Kidney epithelial cell (primary cell): ENCODE measurements at regions not wholly inside any gene's neighbourhood (a gene's known extent, or its start where the extent isn't known, plus 50 kb on each side); places are given as distances from the start of the nearest gene placed in this dataset.

Experiments
- DNase-seq: peaks from one replicate; pipeline ENCODE4 v3.0.0-alpha.2; 2010; ENCODE audit warnings: low read depth
- H3K27me3 ChIP-seq: 2 replicates; pipeline ENCODE4 v1.6.0; 2011; ENCODE audit warnings: low read length; ENCODE audit not compliant: control insufficient read depth, insufficient read depth
- H3K36me3 ChIP-seq: 2 replicates; pipeline ENCODE4 v1.5.1; 2011; ENCODE audit warnings: low read length; ENCODE audit not compliant: control insufficient read depth, insufficient read depth
- H3K4me3 ChIP-seq: 2 replicates; pipeline ENCODE4 v1.5.1; 2011; ENCODE audit warnings: low read depth, mild to moderate bottlenecking, control low read depth, low read length
- CTCF ChIP-seq: IDR thresholded peaks from 2 replicates; pipeline ENCODE4 v1.5.1; 2011; ENCODE audit warnings: mild to moderate bottlenecking, moderate library complexity, low read length, control low read depth, inconsistent platforms; ENCODE audit not compliant: insufficient read depth, poor library complexity, severe bottlenecking

DNA sequence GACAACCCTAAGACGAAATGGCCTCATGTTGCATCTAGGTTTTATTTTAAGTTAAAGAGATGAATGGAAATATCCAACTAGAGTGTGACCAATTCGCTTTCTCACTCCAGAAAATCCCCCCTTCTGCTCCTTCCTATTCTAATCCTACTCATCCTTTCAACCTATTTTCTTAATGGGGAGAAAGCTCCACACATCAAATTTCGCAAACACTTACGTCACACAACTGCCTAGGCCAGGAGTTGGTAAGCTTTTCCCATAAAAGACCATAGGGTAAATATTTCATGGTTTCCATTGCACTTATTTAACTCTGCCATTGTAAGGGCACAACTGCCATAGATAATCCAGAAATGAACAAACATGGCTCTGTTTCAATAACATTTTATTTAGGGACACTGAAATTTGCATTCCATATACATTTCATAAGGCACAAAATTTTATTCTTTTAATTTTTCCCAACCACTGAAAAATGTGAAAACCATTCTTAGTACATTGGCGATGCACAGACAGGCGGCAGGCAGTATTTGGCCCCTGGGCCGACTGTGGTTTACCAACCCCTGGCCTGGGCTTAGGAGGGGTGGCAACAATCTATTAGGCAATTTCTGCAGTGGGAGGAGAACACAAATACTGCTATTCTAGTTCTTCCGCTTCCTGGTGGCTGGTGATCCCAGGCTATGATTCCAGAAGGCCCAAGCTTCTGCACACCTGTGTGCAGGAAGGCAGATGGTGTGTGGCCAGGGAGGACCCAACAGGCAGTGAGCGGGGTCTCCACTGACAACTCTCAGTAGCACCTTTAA, 67.2 kb upstream of the FOXN3 start:
- no peak overlapping the region for H3K4me3 ChIP-seq
- no peaks in the 10 kb centered on the region for H3K36me3 ChIP-seq
- no peaks in the 10 kb centered on the region for H3K27me3 ChIP-seq
- no peak for DNase-seq
- TF ChIP-seq CTCF = no peak

GRCh38 chr14:89481196-89481595, 64.2 kb upstream of the FOXN3 start:
- Histone ChIP-seq H3K36me3 (no peaks in the 10 kb centered on the region), H3K4me3 (no peak overlapping the region), H3K27me3 (no peaks in the 10 kb centered on the region)
- no peak for TF ChIP-seq CTCF
- no peak for DNase-seq

DNA sequence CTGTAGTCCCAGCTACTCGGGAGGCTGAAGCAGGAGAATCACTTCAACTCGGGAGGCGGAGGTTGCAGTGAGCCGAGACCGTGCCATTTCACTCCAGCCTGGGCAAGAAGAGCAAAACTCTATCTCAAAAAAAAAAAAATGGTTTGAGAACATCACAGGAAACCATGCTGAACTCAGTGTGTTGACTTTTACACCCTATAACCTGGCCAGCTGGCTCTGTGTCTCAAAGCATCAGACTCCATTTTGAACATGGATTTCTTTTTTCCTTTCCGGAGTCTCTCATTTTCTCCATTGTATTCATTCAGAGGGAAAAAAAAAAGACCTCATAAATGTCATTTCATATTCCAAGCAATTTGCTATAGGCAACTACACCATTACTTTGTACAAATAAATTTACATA, 63.2 kb upstream of the FOXN3 start:
- Histone ChIP-seq H3K36me3 (no peaks in the 10 kb centered on the region), H3K4me3 (no peak overlapping the region), H3K27me3 (no peaks in the 10 kb centered on the region)
- no peak for TF ChIP-seq CTCF
- DNase-seq = no peak

- no peak for TF ChIP-seq CTCF
- DNase-seq = no peak
Measured at GRCh38 chr14:89479802-89480201, 62.8 kb upstream of the FOXN3 start.

GRCh38 chr14:89477391-89477790, 60.4 kb upstream of the FOXN3 start:
- Histone ChIP-seq H3K36me3 (no peaks in the 10 kb centered on the region), H3K4me3 (no peak overlapping the region), H3K27me3 (no peaks in the 10 kb centered on the region)
- DNase-seq = no peak
- TF ChIP-seq CTCF = no peak

More at GRCh38 chr14:89479802-89480201, 62.8 kb upstream of the FOXN3 start:
- Histone ChIP-seq H3K27me3 (no peaks in the 10 kb centered on the region), H3K36me3 (no peaks in the 10 kb centered on the region), H3K4me3 (no peak overlapping the region)
